Fibroblast of villous mesenchyme (primary cell): ENCODE measurements at regions not wholly inside any gene's neighbourhood (a gene's known extent, or its start where the extent isn't known, plus 50 kb on each side); places are given as distances from the start of the nearest gene placed in this dataset.

ENCODE experiments used
- DNase-seq: peaks from one replicate; pipeline ENCODE4 v3.0.0-alpha.2; 2010; ENCODE audit warnings: low read depth
- H3K4me3 ChIP-seq: 2 replicates; pipeline ENCODE4 v1.5.1; 2011; ENCODE audit warnings: low read depth, mild to moderate bottlenecking, low read length
- TF ChIP-seq, protein P1 (sequence below): IDR thresholded peaks from 2 replicates; pipeline ENCODE4 v1.5.1; 2012; ENCODE audit warnings: low read depth, mild to moderate bottlenecking, low read length; ENCODE audit not compliant: insufficient read depth

DNA sequence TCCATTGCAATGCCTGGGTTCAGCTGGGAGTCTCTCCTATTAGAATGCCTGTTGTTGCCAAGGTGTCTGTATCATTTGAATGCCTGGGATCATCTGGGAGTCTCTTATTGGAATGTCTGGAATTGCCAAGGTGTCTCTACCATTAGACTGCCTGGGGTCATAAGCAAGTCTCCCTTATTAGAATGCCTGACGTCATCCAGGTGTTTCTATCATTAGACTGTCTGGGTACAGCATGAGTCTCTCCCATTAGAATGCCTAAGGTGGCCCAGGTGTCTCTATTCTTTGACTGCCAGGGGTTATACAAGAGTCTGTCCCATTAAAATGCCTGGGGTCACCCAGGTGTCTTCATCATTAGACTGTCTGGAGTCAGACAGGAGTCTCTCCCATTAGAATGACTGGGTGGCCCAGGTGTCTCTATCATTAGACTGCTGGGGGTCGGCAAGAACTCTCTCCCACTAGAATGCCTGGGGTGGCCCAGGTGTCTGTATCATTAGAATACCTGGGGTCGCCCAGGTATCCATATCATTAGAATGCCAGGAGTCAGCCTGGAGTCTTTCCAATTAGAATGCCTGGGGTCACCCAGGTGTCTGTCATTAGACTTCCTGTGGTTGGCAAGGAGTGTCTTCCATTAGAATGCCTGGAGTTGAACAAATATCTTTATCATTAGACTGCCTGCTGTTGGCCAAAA is 2274.0 kb downstream of the TP53TG3F start:
- TF ChIP-seq, protein P1, sequence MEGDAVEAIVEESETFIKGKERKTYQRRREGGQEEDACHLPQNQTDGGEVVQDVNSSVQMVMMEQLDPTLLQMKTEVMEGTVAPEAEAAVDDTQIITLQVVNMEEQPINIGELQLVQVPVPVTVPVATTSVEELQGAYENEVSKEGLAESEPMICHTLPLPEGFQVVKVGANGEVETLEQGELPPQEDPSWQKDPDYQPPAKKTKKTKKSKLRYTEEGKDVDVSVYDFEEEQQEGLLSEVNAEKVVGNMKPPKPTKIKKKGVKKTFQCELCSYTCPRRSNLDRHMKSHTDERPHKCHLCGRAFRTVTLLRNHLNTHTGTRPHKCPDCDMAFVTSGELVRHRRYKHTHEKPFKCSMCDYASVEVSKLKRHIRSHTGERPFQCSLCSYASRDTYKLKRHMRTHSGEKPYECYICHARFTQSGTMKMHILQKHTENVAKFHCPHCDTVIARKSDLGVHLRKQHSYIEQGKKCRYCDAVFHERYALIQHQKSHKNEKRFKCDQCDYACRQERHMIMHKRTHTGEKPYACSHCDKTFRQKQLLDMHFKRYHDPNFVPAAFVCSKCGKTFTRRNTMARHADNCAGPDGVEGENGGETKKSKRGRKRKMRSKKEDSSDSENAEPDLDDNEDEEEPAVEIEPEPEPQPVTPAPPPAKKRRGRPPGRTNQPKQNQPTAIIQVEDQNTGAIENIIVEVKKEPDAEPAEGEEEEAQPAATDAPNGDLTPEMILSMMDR, result no peak
- no peak for DNase-seq
- no peak overlapping the region for H3K4me3 ChIP-seq

DNA sequence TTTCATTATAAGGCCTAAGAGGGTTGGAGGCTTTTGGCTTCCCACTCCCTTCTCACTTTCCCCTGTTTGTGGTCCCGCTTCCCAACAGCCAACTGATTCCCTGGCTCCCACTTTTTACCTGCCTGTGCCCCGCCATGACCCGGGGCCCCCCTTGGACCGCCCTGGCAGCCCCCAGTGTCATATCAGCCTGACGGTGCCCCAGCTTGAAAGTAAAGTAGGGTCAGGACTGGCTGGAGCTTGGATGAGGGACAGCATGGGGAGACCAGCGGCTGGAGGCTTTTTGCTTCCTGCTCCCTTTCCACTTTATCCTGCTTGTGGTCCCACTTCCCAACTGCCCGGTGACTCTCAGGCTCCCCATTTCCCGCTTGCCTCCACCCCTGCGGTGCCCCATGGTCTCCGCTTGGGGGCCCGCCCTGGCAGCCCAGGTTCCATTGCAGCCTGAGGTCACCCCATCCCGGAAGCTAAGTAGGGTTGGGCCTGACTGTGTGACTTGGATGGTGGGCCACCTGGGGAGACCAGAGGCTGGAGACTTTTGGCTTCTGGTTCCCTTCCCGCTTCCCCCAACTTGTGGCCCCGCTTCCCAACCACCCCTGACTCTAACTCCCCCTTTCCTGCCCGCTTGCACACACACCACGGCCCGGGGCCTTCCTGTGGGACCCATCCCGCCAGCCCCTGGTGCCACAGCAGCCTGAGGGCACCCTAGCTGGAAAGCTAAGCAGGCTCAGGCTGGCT is 2274.7 kb downstream of the TP53TG3F start:
- no peak for DNase-seq
- H3K4me3 ChIP-seq, result no peak overlapping the region
- TF ChIP-seq, protein P1, result no peak

DNA sequence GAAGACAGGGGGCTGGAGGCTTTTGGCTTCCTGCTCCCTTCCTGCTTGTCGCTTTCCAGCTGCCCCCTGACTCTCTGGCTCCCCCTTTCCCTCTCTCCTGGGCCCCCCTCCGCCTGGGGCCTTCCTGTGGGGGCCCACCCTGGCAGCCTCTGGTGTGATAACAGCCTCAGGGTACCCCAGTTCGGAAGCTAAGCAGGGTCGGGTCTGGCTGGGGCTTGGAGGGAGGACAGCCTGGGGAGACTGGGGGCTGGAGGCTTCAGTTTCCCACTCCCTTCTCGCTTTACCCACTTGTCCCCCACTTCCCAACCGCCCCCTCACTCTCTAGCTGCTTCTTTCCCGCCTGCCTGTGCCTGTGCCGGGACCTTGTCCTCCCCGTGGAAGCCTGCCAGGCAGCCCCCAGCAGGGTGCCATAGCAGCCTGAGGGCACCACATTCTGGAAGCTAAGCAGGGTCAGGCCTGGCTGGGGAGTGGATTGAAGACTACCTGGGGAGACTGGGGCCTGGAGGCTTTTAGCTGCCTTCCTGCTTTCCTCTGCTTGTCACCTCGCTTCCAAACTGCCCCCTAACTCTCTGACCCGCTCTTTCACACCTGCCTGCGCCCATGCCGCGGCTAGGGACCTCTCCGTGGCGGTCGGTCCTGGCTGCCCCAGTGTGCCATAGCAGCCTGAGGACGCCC is 2275.5 kb downstream of the TP53TG3F start:
- TF ChIP-seq, protein P1, result no peak
- no peak overlapping the region for H3K4me3 ChIP-seq
- DNase-seq, result no peak

DNA sequence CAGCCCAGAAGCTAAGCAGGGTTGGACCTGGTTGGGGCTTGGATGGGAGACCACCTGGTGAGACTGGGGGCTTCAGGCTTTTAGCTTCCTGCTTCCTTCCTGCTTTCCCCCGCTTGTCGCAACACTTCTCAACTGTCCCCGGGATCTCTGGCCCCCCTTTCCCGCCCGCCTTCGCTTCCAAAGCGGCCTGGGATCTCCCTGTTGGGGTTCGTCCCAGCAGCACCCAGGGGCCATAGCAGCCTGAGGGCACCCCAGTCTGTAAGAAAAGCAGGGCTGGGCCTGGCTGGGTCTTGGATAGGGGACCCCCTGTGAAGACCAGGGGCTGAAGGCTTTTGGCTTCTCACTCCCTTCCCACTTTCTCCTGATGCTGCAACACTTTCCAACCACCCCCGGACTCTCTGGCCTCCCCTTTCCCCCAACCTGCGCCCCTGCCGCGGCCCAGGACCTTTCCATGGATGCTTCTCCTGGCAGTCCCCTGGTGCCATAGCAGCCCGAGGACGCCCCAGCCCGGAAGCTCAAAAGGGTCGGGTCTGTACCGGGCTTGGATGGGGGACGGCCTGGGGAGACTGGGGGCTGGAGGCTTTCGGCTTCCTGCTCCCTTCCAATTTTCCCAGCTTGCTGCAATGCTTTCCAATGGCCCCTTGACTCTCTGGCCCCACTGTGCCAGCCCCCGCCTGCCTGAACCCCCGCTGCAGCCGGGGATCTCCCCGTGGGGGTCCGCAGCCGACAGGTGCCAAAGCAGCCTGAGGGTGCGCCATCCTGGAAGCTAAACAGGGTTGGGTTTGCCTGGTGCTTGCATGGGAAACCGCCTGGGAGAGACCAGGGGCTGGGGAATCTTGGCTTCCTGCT is 2276.2 kb downstream of the TP53TG3F start:
- no peak overlapping the region for H3K4me3 ChIP-seq
- DNase-seq, result no peak
- TF ChIP-seq, protein P1, result no peak

DNA sequence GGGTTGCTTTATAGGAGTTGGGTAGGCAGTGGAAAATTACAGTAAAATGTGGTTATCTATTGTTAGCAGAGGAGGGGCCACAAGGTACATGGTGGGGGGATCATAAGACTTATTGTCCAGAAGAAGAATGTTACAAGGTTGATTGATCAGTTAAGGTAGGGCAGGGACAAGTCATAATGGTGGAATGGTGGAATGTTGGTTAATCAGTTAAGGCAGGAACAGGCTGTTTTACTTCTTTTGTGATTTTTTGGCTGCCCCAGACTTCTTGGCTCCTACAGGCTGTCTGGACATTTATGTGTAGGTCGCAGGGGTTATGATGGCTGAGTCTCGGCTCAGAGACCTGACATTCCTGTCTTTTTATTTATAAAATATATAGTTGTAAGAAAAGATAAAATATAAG is 2277.1 kb downstream of the TP53TG3F start:
- TF ChIP-seq, protein P1, result no peak
- H3K4me3 ChIP-seq, result no peak overlapping the region
- no peak for DNase-seq

DNA sequence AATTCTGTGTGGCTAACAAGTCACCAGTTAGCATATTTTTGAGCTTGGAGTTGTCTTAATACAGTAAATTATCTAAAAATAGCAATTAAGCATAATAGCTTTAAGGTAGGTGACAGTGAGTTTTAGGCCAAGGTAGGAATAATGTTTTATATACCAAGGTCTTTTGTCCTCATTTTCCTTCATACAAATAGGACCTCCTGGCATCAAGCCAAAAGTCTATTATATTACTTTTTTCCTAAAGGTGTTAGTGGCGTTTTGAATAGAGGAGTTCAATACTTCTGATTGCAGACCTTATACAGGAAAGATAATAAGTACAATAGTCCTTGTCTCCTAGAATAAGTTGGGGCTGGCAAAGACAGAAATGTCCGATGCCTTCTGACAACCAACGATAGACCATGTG is 2277.7 kb downstream of the TP53TG3F start:
- TF ChIP-seq, protein P1, result no peak
- H3K4me3 ChIP-seq, result no peak overlapping the region
- no peak for DNase-seq
